HFF-Myc (cell line): ENCODE measurements at regions not wholly inside any gene's neighbourhood (a gene's known extent, or its start where the extent isn't known, plus 50 kb on each side); places are given as distances from the start of the nearest gene placed in this dataset.

ENCODE experiments used
- DNase-seq: peaks from one replicate; pipeline ENCODE4 v3.0.0-alpha.2; 2011; ENCODE audit warnings: low read depth; ENCODE audit errors: extremely low read depth
- H3K4me3 ChIP-seq: replicated peaks from 2 replicates; pipeline ENCODE4 v1.5.1; 2011; ENCODE audit warnings: low read depth, mild to moderate bottlenecking, control low read depth, low read length
- TF ChIP-seq, protein P1 (sequence below): IDR thresholded peaks from 2 replicates; pipeline ENCODE4 v1.5.1; 2012; ENCODE audit warnings: mild to moderate bottlenecking, low read depth, low read length, control low read depth; ENCODE audit errors: missing control alignments

DNA sequence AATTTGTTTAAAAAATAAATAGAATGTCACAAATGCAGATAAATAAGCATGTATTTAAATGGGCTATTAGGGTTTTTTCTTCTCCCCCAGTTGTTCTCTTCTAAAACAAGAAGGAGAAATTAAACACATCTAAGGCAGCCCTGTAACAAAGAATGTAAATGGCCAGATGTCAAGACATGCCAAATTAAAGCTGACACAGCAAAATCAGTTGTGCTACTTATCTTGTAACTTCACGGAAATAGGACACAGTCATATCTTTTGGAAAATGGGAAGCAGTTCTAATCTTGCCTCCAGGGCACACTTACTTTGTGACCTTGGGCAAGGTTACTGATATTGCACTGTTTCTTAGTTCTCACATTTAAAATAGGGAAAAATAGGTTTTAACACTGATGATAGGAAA is 200.1 kb upstream of the NRXN1 start:
- no peak for DNase-seq
- TF ChIP-seq, protein P1, sequence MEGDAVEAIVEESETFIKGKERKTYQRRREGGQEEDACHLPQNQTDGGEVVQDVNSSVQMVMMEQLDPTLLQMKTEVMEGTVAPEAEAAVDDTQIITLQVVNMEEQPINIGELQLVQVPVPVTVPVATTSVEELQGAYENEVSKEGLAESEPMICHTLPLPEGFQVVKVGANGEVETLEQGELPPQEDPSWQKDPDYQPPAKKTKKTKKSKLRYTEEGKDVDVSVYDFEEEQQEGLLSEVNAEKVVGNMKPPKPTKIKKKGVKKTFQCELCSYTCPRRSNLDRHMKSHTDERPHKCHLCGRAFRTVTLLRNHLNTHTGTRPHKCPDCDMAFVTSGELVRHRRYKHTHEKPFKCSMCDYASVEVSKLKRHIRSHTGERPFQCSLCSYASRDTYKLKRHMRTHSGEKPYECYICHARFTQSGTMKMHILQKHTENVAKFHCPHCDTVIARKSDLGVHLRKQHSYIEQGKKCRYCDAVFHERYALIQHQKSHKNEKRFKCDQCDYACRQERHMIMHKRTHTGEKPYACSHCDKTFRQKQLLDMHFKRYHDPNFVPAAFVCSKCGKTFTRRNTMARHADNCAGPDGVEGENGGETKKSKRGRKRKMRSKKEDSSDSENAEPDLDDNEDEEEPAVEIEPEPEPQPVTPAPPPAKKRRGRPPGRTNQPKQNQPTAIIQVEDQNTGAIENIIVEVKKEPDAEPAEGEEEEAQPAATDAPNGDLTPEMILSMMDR: no peak
- no peak overlapping the region for H3K4me3 ChIP-seq

DNA sequence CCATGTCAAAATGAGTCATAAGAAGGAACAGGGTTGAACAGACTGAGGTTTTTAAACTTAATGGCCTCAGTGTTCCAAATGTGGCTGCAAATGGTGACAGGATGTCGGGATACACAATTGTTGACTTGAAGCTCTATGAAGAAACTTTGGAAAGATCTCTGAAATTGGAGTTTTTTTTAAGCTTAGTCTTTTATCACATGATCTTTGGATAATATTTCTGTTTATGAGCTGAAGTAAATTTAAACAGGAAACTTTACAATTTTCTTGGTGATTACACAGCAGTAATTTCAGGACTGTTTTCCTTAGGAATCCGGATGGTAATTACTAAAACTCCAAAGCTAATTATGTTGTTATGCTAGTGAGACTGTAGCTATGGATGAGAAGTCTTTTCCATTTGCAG is 199.1 kb upstream of the NRXN1 start:
- DNase-seq: no peak
- TF ChIP-seq, protein P1: no peak
- no peak overlapping the region for H3K4me3 ChIP-seq

DNA sequence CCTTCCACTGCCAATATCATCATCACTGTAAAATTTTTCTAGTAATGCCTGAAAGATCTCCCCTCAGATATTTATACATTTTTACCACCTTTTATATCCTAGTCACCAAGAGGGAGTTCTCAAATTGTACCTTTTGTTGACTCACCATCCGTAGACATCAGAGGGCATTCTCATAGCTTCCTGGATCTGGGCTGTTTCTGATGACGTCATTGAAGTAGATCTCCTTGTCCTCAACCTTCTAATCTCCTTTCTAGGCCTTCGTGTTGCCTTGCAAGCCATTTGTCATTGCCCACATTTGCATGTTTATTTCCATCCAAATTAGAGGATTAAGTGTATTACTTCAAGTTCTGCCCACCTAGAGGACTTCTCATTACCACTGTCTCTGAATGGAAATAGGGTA is 193.4 kb upstream of the NRXN1 start:
- DNase-seq: no peak
- TF ChIP-seq, protein P1: no peak
- no peak overlapping the region for H3K4me3 ChIP-seq

DNA sequence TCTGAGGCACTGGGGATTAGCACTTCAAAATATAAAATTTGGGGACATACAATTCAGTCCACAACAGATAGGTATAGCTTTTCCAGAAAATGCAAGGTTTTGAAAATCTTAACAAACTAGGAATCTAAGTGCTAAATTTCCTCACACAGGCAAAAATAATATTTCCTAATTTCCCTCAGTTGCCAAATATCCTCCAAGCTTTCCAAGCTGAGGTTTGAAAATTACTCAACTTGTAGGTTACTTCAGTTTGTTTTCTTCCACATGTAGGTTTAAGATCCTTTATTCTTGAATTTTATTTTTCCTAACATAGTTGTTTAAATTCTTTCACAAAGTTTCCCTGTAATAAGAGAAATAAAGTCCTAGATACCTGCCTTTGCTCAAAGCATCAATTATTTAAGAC is 192.9 kb upstream of the NRXN1 start:
- DNase-seq: no peak

DNA sequence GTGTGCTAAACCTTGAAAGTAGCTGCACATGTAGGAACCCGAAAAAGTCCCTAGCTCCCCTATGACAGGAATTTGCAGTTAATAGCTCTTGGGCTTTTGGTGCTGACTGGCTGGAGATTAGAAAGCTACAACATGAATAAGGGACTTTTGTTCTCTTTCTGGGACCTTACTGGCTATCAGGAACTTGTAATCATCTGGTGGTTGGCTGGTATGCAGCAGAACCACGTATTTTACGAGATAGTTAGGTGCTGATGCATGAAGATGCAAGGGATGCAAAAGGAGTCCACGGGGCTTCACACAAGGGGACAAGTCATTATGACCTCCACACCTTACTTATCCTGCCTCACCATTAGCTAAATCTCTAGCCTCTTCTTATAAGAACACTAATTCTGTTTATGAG is 190.2 kb upstream of the NRXN1 start:
- H3K4me3 ChIP-seq: no peak overlapping the region
- DNase-seq: no peak
- TF ChIP-seq, protein P1: no peak

More for the DNA sequence above, 192.9 kb upstream of the NRXN1 start:
- TF ChIP-seq, protein P1: no peak
- no peak overlapping the region for H3K4me3 ChIP-seq

DNA sequence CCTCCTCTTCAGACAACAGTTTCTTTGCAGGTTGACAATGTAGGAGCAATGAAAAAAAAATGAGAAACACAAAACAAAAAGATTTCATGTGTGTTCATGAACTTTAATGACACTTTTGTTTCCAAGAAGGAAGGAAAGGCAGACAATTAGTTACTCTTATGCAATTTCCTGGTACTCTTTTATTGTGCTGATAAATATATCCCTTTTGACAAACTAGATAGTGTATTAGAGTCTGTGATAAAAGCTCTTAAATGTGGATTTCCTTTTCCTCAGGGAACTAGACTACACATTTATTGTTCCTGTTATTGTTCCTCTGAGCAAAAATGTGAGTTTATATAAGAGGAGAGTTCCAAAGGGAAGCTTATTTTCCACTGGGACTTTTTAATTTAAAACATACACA is 188.7 kb upstream of the NRXN1 start:
- TF ChIP-seq, protein P1: no peak
- no peak overlapping the region for H3K4me3 ChIP-seq
- no peak for DNase-seq

DNA sequence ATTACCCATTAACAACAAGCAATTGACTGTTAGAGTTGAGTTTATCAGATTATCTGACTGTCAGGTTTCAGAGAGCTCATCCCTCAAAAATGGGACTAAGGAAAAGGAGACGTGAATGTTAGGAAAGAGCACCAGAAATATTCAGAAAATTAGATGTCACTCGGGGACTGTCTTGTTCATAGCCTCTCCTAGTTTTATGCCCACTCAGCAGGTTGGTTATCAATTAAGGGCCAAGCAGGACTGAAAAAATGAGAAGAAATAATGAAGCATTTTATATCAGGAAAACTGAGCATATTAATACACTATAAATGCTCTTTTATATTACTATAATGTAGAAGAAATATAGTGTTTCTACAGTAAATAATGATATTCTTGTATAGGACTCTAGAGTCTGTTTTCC is 188.1 kb upstream of the NRXN1 start:
- H3K4me3 ChIP-seq: no peak overlapping the region
- TF ChIP-seq, protein P1: no peak
- DNase-seq: no peak
